ENCODE measurements at regions not wholly inside any gene's neighbourhood (a gene's known extent, or its start where the extent isn't known, plus 50 kb on each side); places are given as distances from the start of the nearest gene placed in this dataset.

DNA sequence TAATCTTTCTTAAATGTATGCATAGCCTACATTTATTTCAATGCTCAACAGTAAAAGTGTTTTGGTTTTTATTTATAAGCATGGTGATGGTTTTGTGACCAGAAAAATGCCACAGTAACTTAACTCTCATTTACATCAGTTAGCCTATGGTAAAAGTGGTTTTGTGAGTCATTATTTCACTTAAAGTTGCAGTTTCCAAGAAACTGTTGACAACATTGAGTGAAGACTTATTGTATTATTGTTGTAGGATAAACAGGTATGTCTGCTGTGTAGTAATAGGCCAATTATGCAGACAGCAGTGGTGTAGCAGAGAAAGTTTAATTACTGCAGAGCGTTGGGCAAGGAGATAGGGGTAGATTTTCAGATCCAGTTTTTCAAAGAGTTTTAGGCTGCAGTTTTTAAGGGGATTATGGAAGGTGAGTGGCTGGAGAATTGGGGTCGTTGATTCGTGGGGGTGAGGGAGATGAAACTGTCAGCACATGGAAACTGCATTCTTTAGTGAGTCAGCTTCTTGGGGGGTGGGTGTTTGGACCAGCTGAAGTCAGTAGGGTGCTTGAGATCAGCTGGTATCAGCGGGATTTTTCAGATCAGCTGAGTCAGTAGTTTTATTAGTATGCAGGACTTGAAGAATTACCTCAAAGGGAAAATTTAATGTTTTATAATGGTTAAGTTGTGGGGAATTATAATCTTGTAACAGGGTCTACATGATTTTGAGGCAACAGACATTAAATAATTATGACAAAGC, 168.7 kb upstream of the FMN2 start:
- TF ChIP-seq, protein P1, sequence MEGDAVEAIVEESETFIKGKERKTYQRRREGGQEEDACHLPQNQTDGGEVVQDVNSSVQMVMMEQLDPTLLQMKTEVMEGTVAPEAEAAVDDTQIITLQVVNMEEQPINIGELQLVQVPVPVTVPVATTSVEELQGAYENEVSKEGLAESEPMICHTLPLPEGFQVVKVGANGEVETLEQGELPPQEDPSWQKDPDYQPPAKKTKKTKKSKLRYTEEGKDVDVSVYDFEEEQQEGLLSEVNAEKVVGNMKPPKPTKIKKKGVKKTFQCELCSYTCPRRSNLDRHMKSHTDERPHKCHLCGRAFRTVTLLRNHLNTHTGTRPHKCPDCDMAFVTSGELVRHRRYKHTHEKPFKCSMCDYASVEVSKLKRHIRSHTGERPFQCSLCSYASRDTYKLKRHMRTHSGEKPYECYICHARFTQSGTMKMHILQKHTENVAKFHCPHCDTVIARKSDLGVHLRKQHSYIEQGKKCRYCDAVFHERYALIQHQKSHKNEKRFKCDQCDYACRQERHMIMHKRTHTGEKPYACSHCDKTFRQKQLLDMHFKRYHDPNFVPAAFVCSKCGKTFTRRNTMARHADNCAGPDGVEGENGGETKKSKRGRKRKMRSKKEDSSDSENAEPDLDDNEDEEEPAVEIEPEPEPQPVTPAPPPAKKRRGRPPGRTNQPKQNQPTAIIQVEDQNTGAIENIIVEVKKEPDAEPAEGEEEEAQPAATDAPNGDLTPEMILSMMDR (conservative IDR thresholded peaks at IDR 0.05; ENCODE audit: low read depth, low read length), result no peak
- TF ChIP-seq POLR2A (IDR thresholded peaks at IDR 0.05; ENCODE audit: low read depth, low read length), result no peak
- TF ChIP-seq RFX5 (IDR thresholded peaks at IDR 0.05; ENCODE audit: low read depth, low read length), result no peak
- TF ChIP-seq CEBPB (IDR thresholded peaks at IDR 0.05; ENCODE audit: low read depth, low read length), result no peak
- no peak for TF ChIP-seq RAD21 (IDR thresholded peaks at IDR 0.05; ENCODE audit: low read length)
- TF ChIP-seq RCOR1 (IDR thresholded peaks at IDR 0.05; ENCODE audit: insufficient replicate concordance, low read length), result no peak
- no peak for TF ChIP-seq MXI1 (IDR thresholded peaks at IDR 0.05; ENCODE audit: borderline replicate concordance, low read depth, low read length)
- TF ChIP-seq, protein P2, sequence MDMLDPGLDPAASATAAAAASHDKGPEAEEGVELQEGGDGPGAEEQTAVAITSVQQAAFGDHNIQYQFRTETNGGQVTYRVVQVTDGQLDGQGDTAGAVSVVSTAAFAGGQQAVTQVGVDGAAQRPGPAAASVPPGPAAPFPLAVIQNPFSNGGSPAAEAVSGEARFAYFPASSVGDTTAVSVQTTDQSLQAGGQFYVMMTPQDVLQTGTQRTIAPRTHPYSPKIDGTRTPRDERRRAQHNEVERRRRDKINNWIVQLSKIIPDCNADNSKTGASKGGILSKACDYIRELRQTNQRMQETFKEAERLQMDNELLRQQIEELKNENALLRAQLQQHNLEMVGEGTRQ (IDR thresholded peaks at IDR 0.05; ENCODE audit: low read depth, low read length), result no peak
- TF ChIP-seq, protein P3, sequence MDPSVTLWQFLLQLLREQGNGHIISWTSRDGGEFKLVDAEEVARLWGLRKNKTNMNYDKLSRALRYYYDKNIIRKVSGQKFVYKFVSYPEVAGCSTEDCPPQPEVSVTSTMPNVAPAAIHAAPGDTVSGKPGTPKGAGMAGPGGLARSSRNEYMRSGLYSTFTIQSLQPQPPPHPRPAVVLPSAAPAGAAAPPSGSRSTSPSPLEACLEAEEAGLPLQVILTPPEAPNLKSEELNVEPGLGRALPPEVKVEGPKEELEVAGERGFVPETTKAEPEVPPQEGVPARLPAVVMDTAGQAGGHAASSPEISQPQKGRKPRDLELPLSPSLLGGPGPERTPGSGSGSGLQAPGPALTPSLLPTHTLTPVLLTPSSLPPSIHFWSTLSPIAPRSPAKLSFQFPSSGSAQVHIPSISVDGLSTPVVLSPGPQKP (IDR thresholded peaks at IDR 0.05; ENCODE audit: borderline replicate concordance, low read depth, low read length), result no peak
- TF ChIP-seq BHLHE40 (IDR thresholded peaks at IDR 0.05; ENCODE audit: low read depth, low read length), result no peak

Data from IMR-90 (cell line).